ENCODE measurements at regions not wholly inside any gene's neighbourhood (a gene's known extent, or its start where the extent isn't known, plus 50 kb on each side); places are given as distances from the start of the nearest gene placed in this dataset.

- no peak overlapping the region for H3K4me2 ChIP-seq (ENCODE audit: low read length)
- H4K20me1 ChIP-seq (ENCODE audit: insufficient read depth, low read length), result no peaks in the 10 kb centered on the region
- H3K4me1 ChIP-seq (ENCODE audit: low read length), result no peaks in the 10 kb centered on the region
- H3K9ac ChIP-seq (ENCODE audit: low read length), result no peak overlapping the region
- TF ChIP-seq EZH2phosphoT487 (IDR thresholded peaks at IDR 0.05; ENCODE audit: low read depth) (no peak), CTCF (IDR thresholded peaks at IDR 0.05; ENCODE audit: low read depth, low read length) (no peak)
- no peak overlapping the region for H3K4me3 ChIP-seq (ENCODE audit: low read length)
- no peaks in the 10 kb centered on the region for H3K36me3 ChIP-seq (replicated peaks; ENCODE audit: low read depth, low read length)
- H3K27me3 ChIP-seq (ENCODE audit: low read depth, low read length), result peaks cover 58% of the 10 kb centered on the region
- H2AFZ ChIP-seq (ENCODE audit: low read depth, low read length), result no peak overlapping the region
- no peaks in the 10 kb centered on the region for H3K79me2 ChIP-seq (ENCODE audit: low read length)
- H3K27ac ChIP-seq (ENCODE audit: low read length), result no peak overlapping the region
- no peaks in the 10 kb centered on the region for H3K9me3 ChIP-seq (ENCODE audit: insufficient read depth, low read length)
These were observed 202.7 kb downstream of the RHOU start for GRCh38 chr1:228937851-228938536.

- H3K9me3 ChIP-seq (ENCODE audit: insufficient read depth, low read length), result no peaks in the 10 kb centered on the region
- H3K4me1 ChIP-seq (ENCODE audit: low read length), result no peaks in the 10 kb centered on the region
- no peak overlapping the region for H3K4me2 ChIP-seq (ENCODE audit: low read length)
- H3K36me3 ChIP-seq (replicated peaks; ENCODE audit: low read depth, low read length), result no peaks in the 10 kb centered on the region
- H4K20me1 ChIP-seq (ENCODE audit: insufficient read depth, low read length), result no peaks in the 10 kb centered on the region
- peaks cover 58% of the 10 kb centered on the region for H3K27me3 ChIP-seq (ENCODE audit: low read depth, low read length)
- H3K27ac ChIP-seq (ENCODE audit: low read length), result no peak overlapping the region
- H2AFZ ChIP-seq (ENCODE audit: low read depth, low read length), result no peak overlapping the region
- TF ChIP-seq CTCF (IDR thresholded peaks at IDR 0.05; ENCODE audit: low read depth, low read length) (no peak), EZH2phosphoT487 (IDR thresholded peaks at IDR 0.05; ENCODE audit: low read depth) (no peak)
- H3K9ac ChIP-seq (ENCODE audit: low read length), result no peak overlapping the region
- H3K79me2 ChIP-seq (ENCODE audit: low read length), result no peaks in the 10 kb centered on the region
- H3K4me3 ChIP-seq (ENCODE audit: low read length), result no peak overlapping the region
These were observed 203.2 kb downstream of the RHOU start for GRCh38 chr1:228938537-228938901.

- Histone ChIP-seq H2AFZ (ENCODE audit: low read depth, low read length) (no peak overlapping the region), H3K4me2 (ENCODE audit: low read length) (no peak overlapping the region), H3K36me3 (replicated peaks; ENCODE audit: low read depth, low read length) (no peaks in the 10 kb centered on the region), H3K9ac (ENCODE audit: low read length) (no peak overlapping the region), H3K9me3 (ENCODE audit: insufficient read depth, low read length) (no peaks in the 10 kb centered on the region), H3K27ac (ENCODE audit: low read length) (no peak overlapping the region), H3K4me3 (ENCODE audit: low read length) (no peak overlapping the region), H3K27me3 (ENCODE audit: low read depth, low read length) (peaks cover 57% of the 10 kb centered on the region), H3K4me1 (ENCODE audit: low read length) (no peaks in the 10 kb centered on the region), H4K20me1 (ENCODE audit: insufficient read depth, low read length) (no peaks in the 10 kb centered on the region), H3K79me2 (ENCODE audit: low read length) (no peaks in the 10 kb centered on the region)
- no peak for TF ChIP-seq CTCF (IDR thresholded peaks at IDR 0.05; ENCODE audit: low read depth, low read length)
- TF ChIP-seq EZH2phosphoT487 (IDR thresholded peaks at IDR 0.05; ENCODE audit: low read depth), result no peak
These were observed 203.9 kb downstream of the RHOU start for GRCh38 chr1:228939001-228939691.

- Histone ChIP-seq H3K27ac (ENCODE audit: low read length) (no peak overlapping the region), H4K20me1 (ENCODE audit: insufficient read depth, low read length) (no peaks in the 10 kb centered on the region), H2AFZ (ENCODE audit: low read depth, low read length) (no peak overlapping the region), H3K4me2 (ENCODE audit: low read length) (no peak overlapping the region), H3K36me3 (replicated peaks; ENCODE audit: low read depth, low read length) (no peaks in the 10 kb centered on the region), H3K4me3 (ENCODE audit: low read length) (no peak overlapping the region), H3K79me2 (ENCODE audit: low read length) (no peaks in the 10 kb centered on the region), H3K9me3 (ENCODE audit: insufficient read depth, low read length) (no peaks in the 10 kb centered on the region), H3K4me1 (ENCODE audit: low read length) (peaks cover 3% of the 10 kb centered on the region), H3K9ac (ENCODE audit: low read length) (no peak overlapping the region), H3K27me3 (ENCODE audit: low read depth, low read length) (peaks cover 56% of the 10 kb centered on the region)
- TF ChIP-seq EZH2phosphoT487 (IDR thresholded peaks at IDR 0.05; ENCODE audit: low read depth) (no peak), CTCF (IDR thresholded peaks at IDR 0.05; ENCODE audit: low read depth, low read length) (no peak)
These were observed 204.7 kb downstream of the RHOU start for GRCh38 chr1:228939881-228940392.

All from OCI-LY3 (cell line).